Trophoblast cell (in vitro differentiated cells and primary cell): ENCODE measurements at regions not wholly inside any gene's neighbourhood (a gene's known extent, or its start where the extent isn't known, plus 50 kb on each side); places are given as distances from the start of the nearest gene placed in this dataset.

Source experiments
- DNase-seq, 2 donors: peaks; one replicate each; pipeline ENCODE4 v3.0.0-alpha.2; 2016
- H2AFZ ChIP-seq: 2 replicates; pipeline ENCODE4 v1.6.1; 2013; ENCODE audit warnings: low read length, moderate library complexity, mild to moderate bottlenecking; ENCODE audit not compliant: insufficient read depth, poor library complexity
- H2AK5ac ChIP-seq: 2 replicates; pipeline ENCODE4 v1.6.1; 2013; ENCODE audit warnings: mild to moderate bottlenecking, low read length
- H2BK120ac ChIP-seq: 2 replicates; pipeline ENCODE4 v1.6.1; 2013; ENCODE audit warnings: low read length, mild to moderate bottlenecking, moderate library complexity; ENCODE audit not compliant: insufficient read depth, poor library complexity
- H2BK12ac ChIP-seq: 2 replicates; pipeline ENCODE4 v1.6.1; 2013; ENCODE audit warnings: mild to moderate bottlenecking, low read length, moderate library complexity
- H2BK5ac ChIP-seq: 2 replicates; pipeline ENCODE4 v1.6.1; 2013; ENCODE audit warnings: low read length, low read depth, moderate library complexity, mild to moderate bottlenecking; ENCODE audit not compliant: poor library complexity
- H3K14ac ChIP-seq: 2 replicates; pipeline ENCODE4 v1.6.1; 2013; ENCODE audit warnings: mild to moderate bottlenecking, low read length
- H3K18ac ChIP-seq: 2 replicates; pipeline ENCODE4 v1.6.1; 2013; ENCODE audit warnings: mild to moderate bottlenecking, low read length
- H3K23ac ChIP-seq: 2 replicates; pipeline ENCODE4 v1.6.1; 2013; ENCODE audit warnings: low read length
- H3K27ac ChIP-seq: 2 replicates; pipeline ENCODE4 v1.5.1; 2013; ENCODE audit warnings: low read depth, mild to moderate bottlenecking, inconsistent platforms, low read length, moderate library complexity
- H3K27me3 ChIP-seq: 2 replicates; pipeline ENCODE4 v1.6.1; 2013; ENCODE audit warnings: inconsistent platforms, mild to moderate bottlenecking, low read length, moderate library complexity; ENCODE audit not compliant: insufficient read depth
- H3K36me3 ChIP-seq, 2 experiments: 1 replicate in 1 of 2; 2 replicates in 1 of 2; pipeline ENCODE4 v1.6.1; 2013; ENCODE audit warnings: low read length in 2 of 2, mild to moderate bottlenecking in 2 of 2, moderate library complexity in 1 of 2; ENCODE audit not compliant: insufficient read depth in 2 of 2, control insufficient read depth in 1 of 2
- H3K4ac ChIP-seq: 2 replicates; pipeline ENCODE4 v1.6.1; 2013; ENCODE audit warnings: low read depth, mild to moderate bottlenecking, low read length, moderate library complexity
- H3K4me1 ChIP-seq, 2 experiments: 1 replicate in 1 of 2; 2 replicates in 1 of 2; pipeline ENCODE4 v1.6.1; 2013; ENCODE audit warnings: low read length in 2 of 2, mild to moderate bottlenecking in 2 of 2, moderate library complexity in 1 of 2; ENCODE audit not compliant: insufficient read depth in 2 of 2, control insufficient read depth in 1 of 2
- H3K4me2 ChIP-seq: 2 replicates; pipeline ENCODE4 v1.6.1; 2013; ENCODE audit warnings: inconsistent platforms, mild to moderate bottlenecking, low read length, moderate library complexity
- H3K4me3 ChIP-seq: 2 replicates; pipeline ENCODE4 v1.5.1; 2013; ENCODE audit warnings: mild to moderate bottlenecking, low read depth, low read length, inconsistent platforms
- H3K79me1 ChIP-seq: one replicate; pipeline ENCODE4 v1.6.1; 2013; ENCODE audit warnings: low read length
- H3K79me2 ChIP-seq: 2 replicates; pipeline ENCODE4 v1.6.1; 2013; ENCODE audit warnings: low read length, mild to moderate bottlenecking; ENCODE audit not compliant: control insufficient read depth, insufficient read depth, poor library complexity
- H3K9ac ChIP-seq: 2 replicates; pipeline ENCODE4 v1.6.1; 2013; ENCODE audit warnings: mild to moderate bottlenecking, low read length
- H3K9me3 ChIP-seq: 2 replicates; pipeline ENCODE4 v1.6.1; 2013; ENCODE audit warnings: low read depth, mild to moderate bottlenecking, control low read depth, inconsistent platforms, low read length; ENCODE audit not compliant: insufficient read depth
- H4K12ac ChIP-seq: 2 replicates; pipeline ENCODE4 v1.6.1; 2013; ENCODE audit warnings: low read depth, mild to moderate bottlenecking, low read length, moderate library complexity
- H4K8ac ChIP-seq: 2 replicates; pipeline ENCODE4 v1.6.1; 2013; ENCODE audit warnings: low read depth, mild to moderate bottlenecking, low read length, moderate library complexity
- H4K91ac ChIP-seq: one replicate; pipeline ENCODE4 v1.6.1; 2013; ENCODE audit warnings: low read depth, mild to moderate bottlenecking, low read length, moderate library complexity
- WGBS: extraction: QIAGEN DNeasy Blood & Tissue Kit; methylation state at CpG from one replicate; pipeline ENCODE4 v1.1.7; 2013; ENCODE audit warnings: missing lambda C conversion rate; ENCODE audit not compliant: insufficient read length, insufficient coverage; ENCODE audit errors: extremely low coverage; 5-methylcytosine and 5-hydroxymethylcytosine counted together

DNA sequence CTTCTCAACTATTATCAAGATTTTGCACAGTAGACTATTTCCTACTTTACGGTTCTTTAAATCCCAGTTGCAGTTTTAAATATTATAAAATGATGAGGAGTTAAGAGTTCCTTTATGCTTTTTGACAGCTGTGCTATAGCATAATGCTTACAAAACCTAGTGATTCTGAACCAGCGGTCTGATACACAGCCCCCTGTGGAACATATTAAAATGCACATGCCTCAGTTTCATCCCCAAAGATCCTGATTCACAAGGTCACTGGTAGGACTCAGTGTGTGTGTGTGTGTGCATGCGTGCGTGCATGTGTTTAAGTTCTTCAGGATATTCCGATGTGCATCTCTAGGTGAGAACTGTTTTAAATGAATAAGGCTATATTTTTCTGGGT, 330.1 kb upstream of the TPM1 start:
- no peak overlapping the region for H3K23ac ChIP-seq
- H3K14ac ChIP-seq = no peak overlapping the region
- no peaks in the 10 kb centered on the region for H3K27me3 ChIP-seq
- no peak overlapping the region for H4K91ac ChIP-seq
- peaks cover 3 to 6% of the 10 kb centered on the region in 2 experiments for H3K4me1 ChIP-seq
- H3K18ac ChIP-seq = no peak overlapping the region
- no peak overlapping the region for H2AK5ac ChIP-seq
- H3K79me1 ChIP-seq = peaks cover 2% of the 10 kb centered on the region
- peaks cover 11 to 20% of the 10 kb centered on the region in 2 experiments for H3K36me3 ChIP-seq
- no peak overlapping the region for H4K8ac ChIP-seq
- no peak overlapping the region for H3K4me3 ChIP-seq
- no peaks in the 10 kb centered on the region for H3K79me2 ChIP-seq
- no peak overlapping the region for H3K9ac ChIP-seq
- no CpG with 5 or more reads among the region's 5 CpGs for WGBS
- H3K9me3 ChIP-seq = no peaks in the 10 kb centered on the region
- H2AFZ ChIP-seq = no peak overlapping the region
- H3K27ac ChIP-seq = no peak overlapping the region
- H3K4me2 ChIP-seq = no peak overlapping the region
- DNase-seq = no peak
- no peak overlapping the region for H4K12ac ChIP-seq
- no peak overlapping the region for H3K4ac ChIP-seq
- H2BK12ac ChIP-seq = no peak overlapping the region
- H2BK120ac ChIP-seq = no peak overlapping the region
- no peak overlapping the region for H2BK5ac ChIP-seq

DNA sequence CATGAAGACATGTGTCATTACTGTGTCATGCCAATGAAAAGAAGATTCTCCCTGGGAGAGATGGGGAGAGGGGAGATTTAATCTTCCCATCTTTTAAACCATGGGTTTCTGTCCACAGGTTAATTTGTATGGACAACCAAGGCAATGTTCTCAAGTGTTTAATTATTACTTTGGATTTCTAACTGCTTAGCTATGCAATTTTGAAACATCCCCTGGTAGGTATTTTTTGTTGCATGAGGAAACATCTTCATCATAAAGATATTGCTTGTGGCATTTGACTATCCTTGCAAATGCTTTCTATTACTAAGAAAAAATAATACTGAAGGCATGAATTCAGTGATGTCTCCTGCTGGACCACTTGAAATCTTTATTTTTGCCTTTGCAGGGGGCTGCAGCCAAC, 326.6 kb upstream of the TPM1 start:
- no peak overlapping the region for H2BK12ac ChIP-seq
- H4K91ac ChIP-seq = no peak overlapping the region
- H2BK5ac ChIP-seq = no peak overlapping the region
- H3K23ac ChIP-seq = no peak overlapping the region
- H3K27ac ChIP-seq = no peak overlapping the region
- no peak overlapping the region for H2AK5ac ChIP-seq
- peaks cover 16 to 18% of the 10 kb centered on the region in 2 experiments for H3K4me1 ChIP-seq
- H3K79me2 ChIP-seq = peaks cover 3% of the 10 kb centered on the region
- no peak overlapping the region for H3K4ac ChIP-seq
- H2BK120ac ChIP-seq = no peak overlapping the region
- H3K14ac ChIP-seq = no peak overlapping the region
- H4K12ac ChIP-seq = no peak overlapping the region
- H4K8ac ChIP-seq = no peak overlapping the region
- no peak overlapping the region for H3K18ac ChIP-seq
- peaks cover 22 to 33% of the 10 kb centered on the region in 2 experiments for H3K36me3 ChIP-seq
- peaks cover 15% of the 10 kb centered on the region for H3K79me1 ChIP-seq
- DNase-seq = no peak
- no peak overlapping the region for H2AFZ ChIP-seq
- no peak overlapping the region for H3K4me3 ChIP-seq
- no peaks in the 10 kb centered on the region for H3K27me3 ChIP-seq
- H3K9ac ChIP-seq = no peak overlapping the region
- H3K9me3 ChIP-seq = no peaks in the 10 kb centered on the region
- H3K4me2 ChIP-seq = no peak overlapping the region

DNA sequence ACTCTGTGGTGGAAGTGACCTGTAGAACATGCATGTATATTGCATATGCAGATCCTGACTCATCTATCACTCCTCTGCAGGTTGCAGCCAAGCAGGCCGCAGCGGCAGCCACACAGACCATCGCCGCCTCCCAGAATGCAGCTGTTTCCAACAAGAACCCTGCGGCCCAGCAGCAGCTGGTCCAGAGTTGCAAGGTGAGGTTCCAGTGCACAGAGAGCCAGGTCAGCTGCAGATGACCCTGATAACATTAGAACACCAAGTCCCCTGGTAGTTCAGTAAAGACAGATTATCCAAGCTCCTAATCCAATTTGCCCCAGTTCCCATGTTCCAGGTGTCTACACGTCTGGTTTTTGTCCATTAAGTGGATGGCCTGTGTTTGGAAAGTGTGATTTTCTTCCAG, 325.1 kb upstream of the TPM1 start:
- DNase-seq = peak in 1 of 2 donors; percentile 42
- peaks cover 16 to 18% of the 10 kb centered on the region in 2 experiments for H3K4me1 ChIP-seq
- H4K91ac ChIP-seq = no peak overlapping the region
- no peak overlapping the region for H3K9ac ChIP-seq
- no peaks in the 10 kb centered on the region for H3K27me3 ChIP-seq
- H3K4ac ChIP-seq = no peak overlapping the region
- H2BK12ac ChIP-seq = no peak overlapping the region
- H2BK120ac ChIP-seq = no peak overlapping the region
- H3K36me3 ChIP-seq = peaks cover 21 to 29% of the 10 kb centered on the region in 2 experiments
- H3K23ac ChIP-seq = no peak overlapping the region
- no peak overlapping the region for H2AK5ac ChIP-seq
- H3K79me1 ChIP-seq = peaks cover 15% of the 10 kb centered on the region
- H3K14ac ChIP-seq = no peak overlapping the region
- no peak overlapping the region for H3K4me3 ChIP-seq
- no peak overlapping the region for H2BK5ac ChIP-seq
- H3K18ac ChIP-seq = no peak overlapping the region
- WGBS = no CpG with 5 or more reads among the region's 6 CpGs
- peaks cover 3% of the 10 kb centered on the region for H3K79me2 ChIP-seq
- H4K12ac ChIP-seq = no peak overlapping the region
- peak overlapping the region; percentile 78 for H3K27ac ChIP-seq
- no peak overlapping the region for H2AFZ ChIP-seq
- H4K8ac ChIP-seq = no peak overlapping the region
- H3K4me2 ChIP-seq = no peak overlapping the region
- peaks cover 2% of the 10 kb centered on the region for H3K9me3 ChIP-seq

DNA sequence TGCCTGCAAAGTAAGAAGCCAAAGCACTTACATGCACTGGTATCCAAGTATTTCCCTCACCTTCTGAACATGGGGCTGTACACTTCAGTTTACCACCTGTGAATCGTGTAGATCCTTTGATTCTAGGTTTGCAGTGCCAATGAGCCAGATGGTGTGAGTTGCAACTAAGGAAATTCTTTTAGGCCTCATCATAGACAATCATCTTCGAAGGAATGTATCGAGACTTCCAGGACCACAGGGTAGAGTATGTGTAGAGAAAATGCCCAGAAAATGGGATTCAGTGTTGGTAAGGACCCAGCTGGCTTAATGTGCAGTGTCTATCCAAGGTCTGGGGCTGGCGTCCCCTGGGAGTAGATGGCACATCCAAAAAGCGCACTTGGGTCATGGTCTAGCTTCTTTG, 323.2 kb upstream of the TPM1 start:
- Histone ChIP-seq H3K27me3 (no peaks in the 10 kb centered on the region), H3K9me3 (peaks cover 2% of the 10 kb centered on the region), H3K23ac (no peak overlapping the region), H4K91ac (peak overlapping the region; percentile 45), H3K36me3 (peaks cover 21 to 30% of the 10 kb centered on the region in 2 experiments), H3K4me1 (peaks cover 16 to 18% of the 10 kb centered on the region in 2 experiments), H3K18ac (no peak overlapping the region), H3K79me1 (peaks cover 15% of the 10 kb centered on the region), H3K4ac (no peak overlapping the region), H2BK12ac (peak overlapping the region; percentile 68), H3K4me2 (no peak overlapping the region), H3K4me3 (no peak overlapping the region), H3K27ac (no peak overlapping the region), H2BK120ac (no peak overlapping the region), H3K9ac (no peak overlapping the region), H2AK5ac (no peak overlapping the region), H4K12ac (no peak overlapping the region), H2BK5ac (no peak overlapping the region), H2AFZ (no peak overlapping the region), H3K14ac (peak overlapping the region; percentile 73), H3K79me2 (peaks cover 3% of the 10 kb centered on the region), H4K8ac (peak overlapping the region; percentile 3)
- peak in 1 of 2 donors; percentile 64 for DNase-seq
- no CpG with 5 or more reads among the region's 5 CpGs for WGBS
